Trophoblast cell (in vitro differentiated cells and primary cell): ENCODE measurements at regions not wholly inside any gene's neighbourhood (a gene's known extent, or its start where the extent isn't known, plus 50 kb on each side); places are given as distances from the start of the nearest gene placed in this dataset.

Experiments
- DNase-seq, 2 donors: peaks; one replicate each; pipeline ENCODE4 v3.0.0-alpha.2; 2016
- H2AFZ ChIP-seq: 2 replicates; pipeline ENCODE4 v1.6.1; 2013; ENCODE audit warnings: low read length, moderate library complexity, mild to moderate bottlenecking; ENCODE audit not compliant: insufficient read depth, poor library complexity
- H2AK5ac ChIP-seq: 2 replicates; pipeline ENCODE4 v1.6.1; 2013; ENCODE audit warnings: mild to moderate bottlenecking, low read length
- H2BK120ac ChIP-seq: 2 replicates; pipeline ENCODE4 v1.6.1; 2013; ENCODE audit warnings: low read length, mild to moderate bottlenecking, moderate library complexity; ENCODE audit not compliant: insufficient read depth, poor library complexity
- H2BK12ac ChIP-seq: 2 replicates; pipeline ENCODE4 v1.6.1; 2013; ENCODE audit warnings: mild to moderate bottlenecking, low read length, moderate library complexity
- H2BK5ac ChIP-seq: 2 replicates; pipeline ENCODE4 v1.6.1; 2013; ENCODE audit warnings: low read length, low read depth, moderate library complexity, mild to moderate bottlenecking; ENCODE audit not compliant: poor library complexity
- H3K14ac ChIP-seq: 2 replicates; pipeline ENCODE4 v1.6.1; 2013; ENCODE audit warnings: mild to moderate bottlenecking, low read length
- H3K18ac ChIP-seq: 2 replicates; pipeline ENCODE4 v1.6.1; 2013; ENCODE audit warnings: mild to moderate bottlenecking, low read length
- H3K23ac ChIP-seq: 2 replicates; pipeline ENCODE4 v1.6.1; 2013; ENCODE audit warnings: low read length
- H3K27ac ChIP-seq: 2 replicates; pipeline ENCODE4 v1.5.1; 2013; ENCODE audit warnings: low read depth, mild to moderate bottlenecking, inconsistent platforms, low read length, moderate library complexity
- H3K27me3 ChIP-seq: 2 replicates; pipeline ENCODE4 v1.6.1; 2013; ENCODE audit warnings: inconsistent platforms, mild to moderate bottlenecking, low read length, moderate library complexity; ENCODE audit not compliant: insufficient read depth
- H3K36me3 ChIP-seq, 2 experiments: 1 replicate in 1 of 2; 2 replicates in 1 of 2; pipeline ENCODE4 v1.6.1; 2013; ENCODE audit warnings: low read length in 2 of 2, mild to moderate bottlenecking in 2 of 2, moderate library complexity in 1 of 2; ENCODE audit not compliant: insufficient read depth in 2 of 2, control insufficient read depth in 1 of 2
- H3K4ac ChIP-seq: 2 replicates; pipeline ENCODE4 v1.6.1; 2013; ENCODE audit warnings: low read depth, mild to moderate bottlenecking, low read length, moderate library complexity
- H3K4me1 ChIP-seq, 2 experiments: 1 replicate in 1 of 2; 2 replicates in 1 of 2; pipeline ENCODE4 v1.6.1; 2013; ENCODE audit warnings: low read length in 2 of 2, mild to moderate bottlenecking in 2 of 2, moderate library complexity in 1 of 2; ENCODE audit not compliant: insufficient read depth in 2 of 2, control insufficient read depth in 1 of 2
- H3K4me2 ChIP-seq: 2 replicates; pipeline ENCODE4 v1.6.1; 2013; ENCODE audit warnings: inconsistent platforms, mild to moderate bottlenecking, low read length, moderate library complexity
- H3K4me3 ChIP-seq: 2 replicates; pipeline ENCODE4 v1.5.1; 2013; ENCODE audit warnings: mild to moderate bottlenecking, low read depth, low read length, inconsistent platforms
- H3K79me1 ChIP-seq: one replicate; pipeline ENCODE4 v1.6.1; 2013; ENCODE audit warnings: low read length
- H3K79me2 ChIP-seq: 2 replicates; pipeline ENCODE4 v1.6.1; 2013; ENCODE audit warnings: low read length, mild to moderate bottlenecking; ENCODE audit not compliant: control insufficient read depth, insufficient read depth, poor library complexity
- H3K9ac ChIP-seq: 2 replicates; pipeline ENCODE4 v1.6.1; 2013; ENCODE audit warnings: mild to moderate bottlenecking, low read length
- H3K9me3 ChIP-seq: 2 replicates; pipeline ENCODE4 v1.6.1; 2013; ENCODE audit warnings: low read depth, mild to moderate bottlenecking, control low read depth, inconsistent platforms, low read length; ENCODE audit not compliant: insufficient read depth
- H4K12ac ChIP-seq: 2 replicates; pipeline ENCODE4 v1.6.1; 2013; ENCODE audit warnings: low read depth, mild to moderate bottlenecking, low read length, moderate library complexity
- H4K8ac ChIP-seq: 2 replicates; pipeline ENCODE4 v1.6.1; 2013; ENCODE audit warnings: low read depth, mild to moderate bottlenecking, low read length, moderate library complexity
- H4K91ac ChIP-seq: one replicate; pipeline ENCODE4 v1.6.1; 2013; ENCODE audit warnings: low read depth, mild to moderate bottlenecking, low read length, moderate library complexity
- WGBS: extraction: QIAGEN DNeasy Blood & Tissue Kit; methylation state at CpG from one replicate; pipeline ENCODE4 v1.1.7; 2013; ENCODE audit warnings: missing lambda C conversion rate; ENCODE audit not compliant: insufficient read length, insufficient coverage; ENCODE audit errors: extremely low coverage; 5-methylcytosine and 5-hydroxymethylcytosine counted together

DNA sequence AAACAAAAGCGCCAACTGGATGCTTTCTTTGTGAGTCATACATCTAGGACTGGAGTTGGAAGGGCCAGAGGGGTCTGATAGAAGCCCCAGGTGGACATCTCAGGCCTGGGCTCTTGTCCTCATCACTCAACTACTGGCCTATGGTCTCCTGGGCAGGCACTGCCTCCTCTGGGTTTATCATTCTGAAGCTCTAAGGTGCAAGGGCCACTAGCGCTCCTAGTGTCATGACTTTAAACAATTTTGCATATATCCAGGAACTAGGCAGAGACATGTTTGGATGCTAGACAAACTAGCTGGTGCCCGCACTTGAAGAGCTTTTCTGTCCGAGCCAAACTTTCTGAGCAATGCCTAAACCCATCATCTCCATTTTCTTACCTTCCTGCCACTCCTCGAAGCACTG is 72.3 kb downstream of the CD164 start:
- Histone ChIP-seq H4K12ac (no peak overlapping the region), H2AK5ac (no peak overlapping the region), H4K8ac (no peak overlapping the region), H3K36me3 (no peaks in the 10 kb centered on the region), H2AFZ (no peak overlapping the region), H3K79me1 (no peaks in the 10 kb centered on the region), H3K27me3 (no peaks in the 10 kb centered on the region), H3K9ac (no peak overlapping the region), H3K4ac (no peak overlapping the region), H3K79me2 (no peaks in the 10 kb centered on the region), H2BK120ac (no peak overlapping the region), H4K91ac (no peak overlapping the region), H3K23ac (no peak overlapping the region), H2BK12ac (no peak overlapping the region), H3K9me3 (peaks cover 2% of the 10 kb centered on the region), H2BK5ac (no peak overlapping the region), H3K4me1 (peaks cover 0 to 3% of the 10 kb centered on the region in 2 experiments), H3K4me2 (no peak overlapping the region), H3K18ac (no peak overlapping the region), H3K14ac (no peak overlapping the region), H3K27ac (no peak overlapping the region), H3K4me3 (no peak overlapping the region)
- no CpG with 5 or more reads among the region's 5 CpGs for WGBS
- no peak for DNase-seq

DNA sequence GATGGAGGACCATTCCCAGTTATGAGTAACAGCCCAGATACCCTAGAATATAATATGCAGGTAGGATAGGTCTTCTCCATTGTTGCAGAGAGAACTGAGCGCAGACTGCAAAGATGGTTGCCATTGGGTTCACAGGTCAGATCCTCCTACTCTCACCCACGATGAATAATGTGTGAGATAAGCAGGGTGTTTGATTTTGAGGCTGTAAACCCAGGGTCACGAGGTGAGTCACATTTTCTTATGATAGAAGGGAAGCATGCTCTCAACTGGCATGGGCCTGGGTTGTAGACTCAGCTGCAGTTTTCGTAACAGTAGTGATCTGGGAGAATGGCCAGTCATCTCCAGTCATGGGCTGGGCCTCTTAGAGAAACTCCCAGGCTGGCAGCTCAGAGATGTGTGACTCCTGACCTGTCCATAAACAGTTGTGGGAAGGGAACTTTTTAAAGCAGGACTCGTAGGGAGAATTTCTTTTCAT is 74.2 kb downstream of the CD164 start:
- Histone ChIP-seq H3K9me3 (peaks cover 2% of the 10 kb centered on the region), H4K12ac (no peak overlapping the region), H3K27ac (no peak overlapping the region), H2BK120ac (no peak overlapping the region), H3K79me1 (no peaks in the 10 kb centered on the region), H3K23ac (no peak overlapping the region), H3K27me3 (no peaks in the 10 kb centered on the region), H3K36me3 (no peaks in the 10 kb centered on the region), H3K4me2 (no peak overlapping the region), H3K14ac (no peak overlapping the region), H3K79me2 (no peaks in the 10 kb centered on the region), H2BK12ac (no peak overlapping the region), H4K8ac (no peak overlapping the region), H2BK5ac (no peak overlapping the region), H2AFZ (no peak overlapping the region), H3K9ac (no peak overlapping the region), H3K4me3 (no peak overlapping the region), H3K4ac (no peak overlapping the region), H3K4me1 (peaks cover 8 to 10% of the 10 kb centered on the region in 2 experiments), H2AK5ac (no peak overlapping the region), H3K18ac (no peak overlapping the region), H4K91ac (no peak overlapping the region)
- no CpG with 5 or more reads among the region's 5 CpGs for WGBS
- DNase-seq: peak; percentile 38 to 42

DNA sequence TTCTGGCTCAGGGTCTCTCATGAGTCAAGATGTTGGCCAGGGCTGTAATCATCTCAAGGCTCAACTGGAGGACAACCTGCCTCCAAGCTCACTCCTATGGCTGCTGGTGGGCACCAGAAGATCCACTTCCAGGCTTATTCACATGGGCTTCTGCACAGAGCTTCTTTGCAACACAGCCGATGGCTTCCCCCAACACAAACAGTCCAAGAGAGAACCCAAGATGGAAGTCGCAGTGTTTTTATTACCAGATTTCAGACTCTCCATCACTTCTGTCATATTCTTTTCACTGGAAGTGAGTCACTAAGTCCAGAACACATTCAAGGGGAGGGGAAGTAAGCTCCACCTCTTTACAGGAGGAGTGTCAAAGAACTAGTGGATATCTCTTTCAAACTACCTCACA is 75.5 kb downstream of the CD164 start:
- Histone ChIP-seq H3K27ac (no peak overlapping the region), H3K9me3 (peaks cover 2% of the 10 kb centered on the region), H2BK12ac (no peak overlapping the region), H4K8ac (no peak overlapping the region), H3K79me2 (no peaks in the 10 kb centered on the region), H3K4me2 (no peak overlapping the region), H2AK5ac (no peak overlapping the region), H3K4ac (no peak overlapping the region), H3K4me3 (no peak overlapping the region), H3K79me1 (no peaks in the 10 kb centered on the region), H2BK120ac (no peak overlapping the region), H4K91ac (no peak overlapping the region), H3K14ac (no peak overlapping the region), H3K9ac (no peak overlapping the region), H3K23ac (no peak overlapping the region), H3K4me1 (peaks cover 8 to 10% of the 10 kb centered on the region in 2 experiments), H2AFZ (no peak overlapping the region), H3K18ac (no peak overlapping the region), H3K36me3 (no peaks in the 10 kb centered on the region), H3K27me3 (no peaks in the 10 kb centered on the region), H4K12ac (no peak overlapping the region), H2BK5ac (no peak overlapping the region)
- no CpG with 5 or more reads among the region's 2 CpGs for WGBS
- DNase-seq: no peak

DNA sequence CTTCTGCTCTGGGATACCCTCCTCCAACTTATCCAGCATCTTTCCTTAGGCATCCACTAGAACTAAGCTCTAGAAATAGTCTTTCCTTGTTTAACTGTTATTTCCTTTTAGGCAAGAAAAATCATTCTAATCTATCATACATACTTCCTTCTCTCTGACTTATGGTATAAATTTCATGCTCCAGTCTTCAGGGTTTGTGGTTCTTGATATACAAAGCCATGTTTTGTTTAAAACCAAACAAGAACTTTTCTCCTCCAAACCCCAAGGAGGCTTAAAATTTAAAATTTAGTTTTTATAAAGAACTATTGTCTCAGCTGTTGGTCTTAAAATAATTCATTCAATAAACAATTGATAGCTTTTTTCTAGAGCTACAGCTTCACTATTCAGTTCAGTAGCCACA is 77.2 kb downstream of the CD164 start:
- Histone ChIP-seq H3K23ac (no peak overlapping the region), H4K91ac (no peak overlapping the region), H3K9ac (no peak overlapping the region)

More for the DNA sequence above, 77.2 kb downstream of the CD164 start:
- H3K4me1 ChIP-seq: peaks cover 8 to 11% of the 10 kb centered on the region in 2 experiments
- DNase-seq: no peak
- H2AFZ ChIP-seq: no peak overlapping the region
- no peak overlapping the region for H3K4me3 ChIP-seq
- H3K27ac ChIP-seq: no peak overlapping the region
- no peak overlapping the region for H3K18ac ChIP-seq
- H4K12ac ChIP-seq: no peak overlapping the region
- H3K36me3 ChIP-seq: no peaks in the 10 kb centered on the region
- H2BK12ac ChIP-seq: no peak overlapping the region
- no peaks in the 10 kb centered on the region for H3K27me3 ChIP-seq
- H4K8ac ChIP-seq: no peak overlapping the region
- no peaks in the 10 kb centered on the region for H3K79me2 ChIP-seq
- no peaks in the 10 kb centered on the region for H3K79me1 ChIP-seq
- H3K4ac ChIP-seq: no peak overlapping the region
- peaks cover 2% of the 10 kb centered on the region for H3K9me3 ChIP-seq
- H3K4me2 ChIP-seq: no peak overlapping the region
- H2BK5ac ChIP-seq: peak overlapping the region; percentile 57
- H2AK5ac ChIP-seq: no peak overlapping the region
- H3K14ac ChIP-seq: no peak overlapping the region
- no peak overlapping the region for H2BK120ac ChIP-seq
